Heart left ventricle (tissue), 13 donors: ENCODE measurements at regions not wholly inside any gene's neighbourhood (a gene's known extent, or its start where the extent isn't known, plus 50 kb on each side); places are given as distances from the start of the nearest gene placed in this dataset.

Source experiments
- POLR2A ChIP-seq, 2 donors: fragments of 450-650 bp; IDR thresholded peaks; one replicate each; pipeline ENCODE4 v1.6.1; 2017; ENCODE audit warnings: antibody characterized with exemption in 2 of 2, mild to moderate bottlenecking in 2 of 2, moderate library complexity in 2 of 2
- TF ChIP-seq, protein P1 (sequence below), 12 donors: fragments of 200-600 bp; sonication (generic) in 4 of 12; IDR thresholded peaks; one replicate each; pipeline versions ENCODE4 v1.5.0 to v1.8.0; 2018 to 2022; ENCODE audit warnings: antibody characterized with exemption in 12 of 12, mild to moderate bottlenecking in 5 of 12
- donor health status: ischemic (EF 13 %, LVEDD 7.1; RV severe dilation, severe dysfunction).
- donor health status: DM: no; HTN: yes; CAD: no.
- donor health status: DM: no; HTN: no; CAD: no.
- donor health status: ischemic (EF 25% LVEDD 6.9; RV normal size, moderate dysfunction).
- donor health status: ischemic (EF 25% LVEDD 5.7; RV mildly dilated, moderate dysfunction).
- donor health status: ischemic (EF 35%, LVEDD 5.7; RV mildly dilated, moderate dysfunction).
- donor health status: nonischemic (EF 11% LVEDD 7.7; RV severe dilation, severe dysfunction).
- donor health status: DM: yes; HTN: yes; CAD: no.
- donor health status: PGD.
- donor health status: ischemic (EF 29% LVEDD 5.4; RV normal size, mild dysfunction).
- donor health status: nonischemic (EF 23%, LVEDD 6.1; RV moderate dilation, normal function).

DNA sequence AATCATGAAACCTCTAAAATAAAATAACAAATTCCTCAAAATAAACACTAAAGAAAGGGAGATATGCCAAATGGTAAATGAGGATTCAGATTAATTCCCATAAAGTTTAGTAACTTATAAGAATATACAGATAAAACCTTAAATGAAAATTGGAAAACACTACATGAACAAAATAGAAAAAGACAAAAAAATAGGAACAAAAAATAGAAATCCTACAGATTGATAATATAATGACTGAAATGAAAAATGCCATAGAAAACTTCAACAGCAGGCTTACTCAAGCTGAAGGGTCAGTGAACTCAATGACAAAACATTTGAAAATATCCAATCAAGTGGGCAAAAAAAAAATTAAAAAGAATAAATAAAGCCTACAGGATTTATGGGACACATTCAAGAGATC lies 1784.8 kb downstream of the PCDH9 start:
- TF ChIP-seq, protein P1, sequence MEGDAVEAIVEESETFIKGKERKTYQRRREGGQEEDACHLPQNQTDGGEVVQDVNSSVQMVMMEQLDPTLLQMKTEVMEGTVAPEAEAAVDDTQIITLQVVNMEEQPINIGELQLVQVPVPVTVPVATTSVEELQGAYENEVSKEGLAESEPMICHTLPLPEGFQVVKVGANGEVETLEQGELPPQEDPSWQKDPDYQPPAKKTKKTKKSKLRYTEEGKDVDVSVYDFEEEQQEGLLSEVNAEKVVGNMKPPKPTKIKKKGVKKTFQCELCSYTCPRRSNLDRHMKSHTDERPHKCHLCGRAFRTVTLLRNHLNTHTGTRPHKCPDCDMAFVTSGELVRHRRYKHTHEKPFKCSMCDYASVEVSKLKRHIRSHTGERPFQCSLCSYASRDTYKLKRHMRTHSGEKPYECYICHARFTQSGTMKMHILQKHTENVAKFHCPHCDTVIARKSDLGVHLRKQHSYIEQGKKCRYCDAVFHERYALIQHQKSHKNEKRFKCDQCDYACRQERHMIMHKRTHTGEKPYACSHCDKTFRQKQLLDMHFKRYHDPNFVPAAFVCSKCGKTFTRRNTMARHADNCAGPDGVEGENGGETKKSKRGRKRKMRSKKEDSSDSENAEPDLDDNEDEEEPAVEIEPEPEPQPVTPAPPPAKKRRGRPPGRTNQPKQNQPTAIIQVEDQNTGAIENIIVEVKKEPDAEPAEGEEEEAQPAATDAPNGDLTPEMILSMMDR (IDR thresholded peaks at IDR 0.05), result no peak
- no peak for TF ChIP-seq POLR2A (IDR thresholded peaks at IDR 0.05)
